ENCODE measurements at regions not wholly inside any gene's neighbourhood (a gene's known extent, or its start where the extent isn't known, plus 50 kb on each side); places are given as distances from the start of the nearest gene placed in this dataset.

GRCh38 chr6:170175644-170176135 lies 115.2 kb downstream of the DLL1 start:
- TF ChIP-seq CTCF (IDR thresholded peaks at IDR 0.05) (no peak), CHD2 (IDR thresholded peaks at IDR 0.05; ENCODE audit: low read length, partially characterized antibody) (no peak), USF2 (IDR thresholded peaks at IDR 0.05; ENCODE audit: borderline replicate concordance, low read depth, low read length) (no peak), POLR2AphosphoS5 (IDR thresholded peaks at IDR 0.05; ENCODE audit: low read depth, low read length) (no peak), REST (IDR thresholded peaks at IDR 0.05; ENCODE audit: low read depth, low read length) (no peak), RFX5 (IDR thresholded peaks at IDR 0.05; ENCODE audit: low read length) (no peak), GABPA (IDR thresholded peaks at IDR 0.05; ENCODE audit: low read depth) (no peak), RAD21 (IDR thresholded peaks at IDR 0.05; ENCODE audit: low read length) (no peak), EP300 (IDR thresholded peaks at IDR 0.05; ENCODE audit: borderline replicate concordance in 1 of 2, low read depth in 1 of 2, low read length in 1 of 2) (no peak), NFIC (IDR thresholded peaks at IDR 0.05; ENCODE audit: borderline replicate concordance) (no peak), JUND (IDR thresholded peaks at IDR 0.05) (no peak), USF1 (IDR thresholded peaks at IDR 0.05; ENCODE audit: borderline replicate concordance, low read depth) (no peak), FOSL2 (IDR thresholded peaks at IDR 0.05; ENCODE audit: borderline replicate concordance, low read depth) (no peak)

All from SK-N-SH (cell line).